Neural crest cell (in vitro differentiated cells): ENCODE measurements at regions not wholly inside any gene's neighbourhood (a gene's known extent, or its start where the extent isn't known, plus 50 kb on each side); places are given as distances from the start of the nearest gene placed in this dataset.

Experiments used
- DNase-seq: peaks from one replicate; pipeline ENCODE4 v3.0.0; 2021; ENCODE audit warnings: low read depth, mixed read lengths, low spot score
- H3K27ac Mint-ChIP-seq: one replicate; pipeline ENCODE4 v1.8.0; 2021; ENCODE audit warnings: mild to moderate bottlenecking, mixed read lengths; ENCODE audit not compliant: unreplicated experiment
- H3K27me3 Mint-ChIP-seq: 2 replicates; pipeline ENCODE4 v1.8.0; 2021; ENCODE audit warnings: low read depth, mild to moderate bottlenecking, mixed read lengths
- H3K36me3 Mint-ChIP-seq: 2 replicates; pipeline ENCODE4 v1.8.0; 2021; ENCODE audit warnings: low read depth, mild to moderate bottlenecking, mixed read lengths
- H3K4me1 Mint-ChIP-seq: 2 replicates; pipeline ENCODE4 v1.8.0; 2021; ENCODE audit warnings: mixed read lengths
- H3K4me3 Mint-ChIP-seq: one replicate; pipeline ENCODE4 v1.8.0; 2021; ENCODE audit warnings: mild to moderate bottlenecking, mixed read lengths
- H3K9me3 Mint-ChIP-seq: 2 replicates; pipeline ENCODE4 v1.8.0; 2021; ENCODE audit warnings: mixed read lengths
- CTCF ChIP-seq: fragments of 200-600 bp; sonication (generic); conservative IDR thresholded peaks from 2 replicates; pipeline ENCODE4 v1.5.0; 2021; ENCODE audit warnings: antibody characterized with exemption, mild to moderate bottlenecking

GRCh38 chr9:85172001-85172978 is 502.8 kb downstream of the NTRK2 start:
- TF ChIP-seq CTCF: no peak
- Mint-ChIP-seq H3K27me3 (no peaks in the 10 kb centered on the region), H3K27ac (peak overlapping the region; percentile 50), H3K9me3 (peaks cover 5% of the 10 kb centered on the region), H3K36me3 (peaks cover 2% of the 10 kb centered on the region), H3K4me3 (no peak overlapping the region), H3K4me1 (no peaks in the 10 kb centered on the region)
- DNase-seq: no peak

GRCh38 chr9:85171163-85171562 is 501.6 kb downstream of the NTRK2 start:
- H3K4me3 Mint-ChIP-seq: no peak overlapping the region
- no peak for TF ChIP-seq CTCF
- H3K27ac Mint-ChIP-seq: no peak overlapping the region
- no peaks in the 10 kb centered on the region for H3K27me3 Mint-ChIP-seq
- no peaks in the 10 kb centered on the region for H3K4me1 Mint-ChIP-seq
- peaks cover 5% of the 10 kb centered on the region for H3K9me3 Mint-ChIP-seq
- peaks cover 2% of the 10 kb centered on the region for H3K36me3 Mint-ChIP-seq
- DNase-seq: no peak

- no peaks in the 10 kb centered on the region for H3K27me3 Mint-ChIP-seq
- no peak overlapping the region for H3K27ac Mint-ChIP-seq
- H3K36me3 Mint-ChIP-seq: peaks cover 2% of the 10 kb centered on the region
- H3K9me3 Mint-ChIP-seq: peaks cover 7% of the 10 kb centered on the region
- H3K4me1 Mint-ChIP-seq: no peaks in the 10 kb centered on the region
- no peak overlapping the region for H3K4me3 Mint-ChIP-seq
- no peak for DNase-seq
- no peak for TF ChIP-seq CTCF
Observed at GRCh38 chr9:85168412-85168811, 498.9 kb downstream of the NTRK2 start.

- no peak for TF ChIP-seq CTCF
- no peak for DNase-seq
- Mint-ChIP-seq H3K27me3 (no peaks in the 10 kb centered on the region), H3K36me3 (peaks cover 2% of the 10 kb centered on the region), H3K4me1 (no peaks in the 10 kb centered on the region), H3K9me3 (peaks cover 7% of the 10 kb centered on the region), H3K4me3 (no peak overlapping the region), H3K27ac (no peak overlapping the region)
Observed at GRCh38 chr9:85167146-85167545, 497.6 kb downstream of the NTRK2 start.

GRCh38 chr9:85163825-85164224 is 494.3 kb downstream of the NTRK2 start:
- Mint-ChIP-seq H3K27me3 (no peaks in the 10 kb centered on the region), H3K9me3 (peaks cover 7% of the 10 kb centered on the region), H3K4me3 (no peak overlapping the region)

More at GRCh38 chr9:85163825-85164224, 494.3 kb downstream of the NTRK2 start:
- no peak for DNase-seq
- TF ChIP-seq CTCF: no peak
- Mint-ChIP-seq H3K36me3 (peaks cover 2% of the 10 kb centered on the region), H3K4me1 (no peaks in the 10 kb centered on the region), H3K27ac (no peak overlapping the region)
